GM19468 (cell line): ENCODE measurements at regions not wholly inside any gene's neighbourhood (a gene's known extent, or its start where the extent isn't known, plus 50 kb on each side); places are given as distances from the start of the nearest gene placed in this dataset.
"Not testable (repeated sequence)": the region's sequence is repeated elsewhere in the genome, so short reads cannot be mapped to it uniquely, and the experiment has no call there.

Source experiments
- ATAC-seq: cut with Tn5 transposase; IDR thresholded peaks from one replicate; pipeline ENCODE4 v1.9.1; 2021; ENCODE audit warnings: mild to moderate bottlenecking, moderate library complexity, moderate number of reproducible peaks; ENCODE audit not compliant: unreplicated experiment; ENCODE audit errors: extremely low read depth

- ATAC-seq = no peak
Measured at GRCh38 chr3:124351430-124352148, 359.7 kb upstream of the ROPN1 start.

GRCh38 chr3:124352149-124352539 is 360.2 kb upstream of the ROPN1 start:
- ATAC-seq = no peak

- ATAC-seq = no peak
Measured at GRCh38 chr3:124353691-124354090, 361.8 kb upstream of the ROPN1 start.

GRCh38 chr3:124354150-124354549 is 362.2 kb upstream of the ROPN1 start:
- no peak for ATAC-seq

- no peak for ATAC-seq
Measured at GRCh38 chr3:124358156-124358555, 366.2 kb upstream of the ROPN1 start.

GRCh38 chr3:124360155-124360554 is 368.2 kb upstream of the ROPN1 start:
- no peak for ATAC-seq

- ATAC-seq = no peak
Measured at GRCh38 chr3:124360563-124360962, 368.6 kb upstream of the ROPN1 start.

- ATAC-seq = no peak
Measured at GRCh38 chr3:124361566-124361965, 368.7 kb upstream of the UMPS start.

- ATAC-seq = no peak
Measured at GRCh38 chr3:124362455-124362854, 367.8 kb upstream of the UMPS start.

GRCh38 chr3:124363476-124363875 is 366.8 kb upstream of the UMPS start:
- no peak for ATAC-seq

GRCh38 chr3:124364317-124365020 is 365.8 kb upstream of the UMPS start:
- no peak for ATAC-seq

GRCh38 chr3:124366655-124367054 is 363.6 kb upstream of the UMPS start:
- ATAC-seq = not testable (repeated sequence)

- no peak for ATAC-seq
Measured at GRCh38 chr3:124372775-124373174, 357.5 kb upstream of the UMPS start.

- peak; percentile 26 for ATAC-seq
Measured at GRCh38 chr3:124373524-124373923, 356.7 kb upstream of the UMPS start.

- ATAC-seq = no peak
Measured at GRCh38 chr3:124374583-124374982, 355.7 kb upstream of the UMPS start.

GRCh38 chr3:124381575-124382333 is 348.5 kb upstream of the UMPS start:
- no peak for ATAC-seq

- no peak for ATAC-seq
Measured at GRCh38 chr3:124383051-124383450, 347.2 kb upstream of the UMPS start.

- ATAC-seq = no peak
Measured at GRCh38 chr3:124383846-124384466, 346.3 kb upstream of the UMPS start.

GRCh38 chr3:124384527-124384926 is 345.7 kb upstream of the UMPS start:
- ATAC-seq = no peak

GRCh38 chr3:124385996-124386395 is 344.3 kb upstream of the UMPS start:
- no peak for ATAC-seq
